ENCODE measurements at regions not wholly inside any gene's neighbourhood (a gene's known extent, or its start where the extent isn't known, plus 50 kb on each side); places are given as distances from the start of the nearest gene placed in this dataset.

- TF ChIP-seq EZH2 (IDR thresholded peaks at IDR 0.05; ENCODE audit: borderline replicate concordance) (no peak), CTCF (IDR thresholded peaks at IDR 0.05; ENCODE audit: poor library complexity) (no peak), EZH2phosphoT487 (IDR thresholded peaks at IDR 0.05; ENCODE audit: low read depth, severe bottlenecking, unreplicated experiment) (no peak)
These were observed 1863.1 kb upstream of the WWC1 start for GRCh38 chr5:166428264-166428803.

All from hepatocyte (in vitro differentiated cells).